GM18508 (cell line): ENCODE measurements at regions not wholly inside any gene's neighbourhood (a gene's known extent, or its start where the extent isn't known, plus 50 kb on each side); places are given as distances from the start of the nearest gene placed in this dataset.

Experiments used
- ATAC-seq: cut with Tn5 transposase; IDR thresholded peaks from one replicate; pipeline ENCODE4 v1.9.1; 2021; ENCODE audit warnings: moderate number of reproducible peaks; ENCODE audit not compliant: insufficient read depth, unreplicated experiment

- ATAC-seq: no peak
Observed at GRCh38 chr14:96931751-96932150, 134.6 kb downstream of the VRK1 start.

- no peak for ATAC-seq
Observed at GRCh38 chr14:96934638-96935330, 137.6 kb downstream of the VRK1 start.

- ATAC-seq: no peak
Observed at GRCh38 chr14:96938946-96939345, 141.8 kb downstream of the VRK1 start.

- ATAC-seq: no peak
Observed at GRCh38 chr14:96940009-96940408, 142.8 kb downstream of the VRK1 start.

GRCh38 chr14:96944297-96944696, 147.1 kb downstream of the VRK1 start:
- no peak for ATAC-seq

GRCh38 chr14:96945721-96946120, 148.5 kb downstream of the VRK1 start:
- ATAC-seq: no peak

- no peak for ATAC-seq
Observed at GRCh38 chr14:96949594-96949993, 152.4 kb downstream of the VRK1 start.

GRCh38 chr14:96951511-96951910, 154.3 kb downstream of the VRK1 start:
- ATAC-seq: no peak

- ATAC-seq: no peak
Observed at GRCh38 chr14:96953087-96953874, 156.1 kb downstream of the VRK1 start.

- ATAC-seq: no peak
Observed at GRCh38 chr14:96953875-96954185, 156.6 kb downstream of the VRK1 start.

- ATAC-seq: no peak
Observed at GRCh38 chr14:96956464-96957239, 159.5 kb downstream of the VRK1 start.

- no peak for ATAC-seq
Observed at GRCh38 chr14:96958057-96958456, 160.9 kb downstream of the VRK1 start.

GRCh38 chr14:96959992-96960391, 162.8 kb downstream of the VRK1 start:
- no peak for ATAC-seq

GRCh38 chr14:96960598-96961116, 163.5 kb downstream of the VRK1 start:
- no peak for ATAC-seq

- no peak for ATAC-seq
Observed at GRCh38 chr14:96961895-96962294, 164.7 kb downstream of the VRK1 start.

GRCh38 chr14:96962337-96962736, 165.2 kb downstream of the VRK1 start:
- no peak for ATAC-seq

- ATAC-seq: no peak
Observed at GRCh38 chr14:96964726-96965415, 167.7 kb downstream of the VRK1 start.

- ATAC-seq: no peak
Observed at GRCh38 chr14:96965885-96966595, 168.9 kb downstream of the VRK1 start.

- ATAC-seq: no peak
Observed at GRCh38 chr14:96975116-96975515, 177.9 kb downstream of the VRK1 start.
